ENCODE measurements at regions not wholly inside any gene's neighbourhood (a gene's known extent, or its start where the extent isn't known, plus 50 kb on each side); places are given as distances from the start of the nearest gene placed in this dataset.
A peak's percentile ranks its signal among the peaks of the same experiment; 100 is the strongest.

DNA sequence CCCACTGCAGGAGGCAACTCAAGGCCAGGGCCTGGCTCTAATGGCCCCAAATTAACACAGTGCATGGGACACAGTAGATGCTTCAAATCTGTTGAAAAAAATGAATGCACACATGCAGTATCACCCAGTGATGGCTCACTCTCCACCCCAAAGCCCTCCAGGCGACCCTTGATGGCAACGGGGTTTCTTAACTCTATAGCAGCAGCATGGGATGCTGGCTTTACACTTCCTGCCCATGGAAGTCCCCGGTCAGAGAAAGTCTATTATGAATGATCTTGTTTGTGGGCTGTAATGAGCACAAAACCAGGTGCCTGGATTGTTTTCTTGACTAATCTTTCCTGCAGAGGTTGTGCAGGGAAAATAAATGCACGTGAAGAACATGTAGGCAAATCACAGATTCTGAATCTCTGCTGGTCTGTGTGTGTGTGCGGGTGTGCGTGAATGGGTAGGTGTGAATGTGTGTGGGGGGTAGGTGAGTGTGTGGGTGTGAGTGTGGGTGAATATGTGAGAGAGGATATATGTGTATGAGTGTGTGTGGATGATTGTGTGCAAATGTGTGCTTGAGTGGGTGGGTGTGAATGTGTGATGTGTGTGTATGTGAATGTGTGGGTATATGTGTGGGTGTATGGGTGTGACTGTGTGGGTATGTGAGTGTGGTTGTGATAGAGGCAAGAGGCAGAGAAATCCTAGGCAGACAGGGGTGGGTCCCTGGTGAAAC lies 60.1 kb upstream of the MLN start:
- peak in 1 of 2 donors; percentile 10 for DNase-seq (ENCODE audit: low read depth in 2 of 2)

DNA sequence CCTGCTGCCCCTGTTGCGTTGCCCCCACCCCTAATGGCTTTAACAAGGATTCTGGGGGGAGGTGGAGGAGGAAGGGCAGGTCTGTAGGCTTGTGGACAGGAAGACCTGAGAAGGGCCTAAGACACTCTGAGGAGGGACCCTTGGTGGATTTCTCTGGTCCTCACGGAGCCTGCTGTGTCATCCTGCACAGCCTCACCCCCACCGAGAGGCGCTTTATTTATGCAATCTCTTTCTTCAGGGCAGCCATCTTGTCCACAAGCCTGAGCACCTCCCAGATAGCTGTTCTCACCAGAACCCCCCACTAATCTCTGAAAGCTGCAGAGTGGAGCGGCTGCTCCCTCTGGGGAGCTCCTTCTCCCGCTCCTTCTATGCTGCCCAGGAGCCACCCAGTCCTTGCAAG lies 59.3 kb upstream of the MLN start:
- DNase-seq (ENCODE audit: low read depth in 2 of 2) = no peak

DNA sequence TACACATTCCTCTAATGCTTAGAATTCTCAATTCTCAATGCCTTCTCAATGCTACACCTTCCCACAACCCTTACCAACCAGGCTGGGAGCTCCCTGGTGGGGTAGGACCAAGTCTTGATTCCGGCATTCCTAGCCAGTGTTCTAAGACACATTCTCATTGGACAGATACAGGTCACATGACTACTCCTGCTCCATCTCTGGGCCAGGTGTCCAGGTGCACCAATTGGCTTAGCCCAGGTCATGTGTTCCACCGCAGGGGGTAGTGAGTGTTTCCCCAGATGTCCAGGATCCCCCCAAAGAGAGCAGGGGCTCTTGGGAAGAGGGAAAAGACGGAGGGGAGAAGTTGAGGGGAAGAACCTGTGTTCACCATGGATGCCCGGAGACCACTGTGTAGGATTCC lies 58.7 kb upstream of the MLN start:
- DNase-seq (ENCODE audit: low read depth in 2 of 2) = no peak

DNA sequence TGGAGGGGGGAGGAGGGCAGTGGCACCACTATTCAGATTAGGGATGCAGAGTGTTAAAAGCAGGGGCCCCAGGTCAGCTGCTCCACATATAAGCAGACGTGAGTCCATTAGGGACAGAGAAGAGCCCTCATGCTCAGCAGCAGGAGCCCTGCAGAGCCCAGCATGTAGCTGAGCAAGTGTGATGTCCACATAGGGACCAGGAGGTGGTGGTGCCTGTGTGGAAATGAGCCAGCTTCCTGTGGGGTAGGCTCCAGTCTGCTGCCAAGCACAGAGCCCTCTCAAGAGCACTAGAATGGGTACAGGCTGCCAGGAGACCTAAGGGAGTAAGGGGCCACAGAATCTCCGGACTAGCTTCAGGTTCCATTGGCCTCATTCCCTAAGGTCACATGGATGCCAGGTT lies 57.9 kb upstream of the MLN start:
- DNase-seq (ENCODE audit: low read depth in 2 of 2) = no peak

DNA sequence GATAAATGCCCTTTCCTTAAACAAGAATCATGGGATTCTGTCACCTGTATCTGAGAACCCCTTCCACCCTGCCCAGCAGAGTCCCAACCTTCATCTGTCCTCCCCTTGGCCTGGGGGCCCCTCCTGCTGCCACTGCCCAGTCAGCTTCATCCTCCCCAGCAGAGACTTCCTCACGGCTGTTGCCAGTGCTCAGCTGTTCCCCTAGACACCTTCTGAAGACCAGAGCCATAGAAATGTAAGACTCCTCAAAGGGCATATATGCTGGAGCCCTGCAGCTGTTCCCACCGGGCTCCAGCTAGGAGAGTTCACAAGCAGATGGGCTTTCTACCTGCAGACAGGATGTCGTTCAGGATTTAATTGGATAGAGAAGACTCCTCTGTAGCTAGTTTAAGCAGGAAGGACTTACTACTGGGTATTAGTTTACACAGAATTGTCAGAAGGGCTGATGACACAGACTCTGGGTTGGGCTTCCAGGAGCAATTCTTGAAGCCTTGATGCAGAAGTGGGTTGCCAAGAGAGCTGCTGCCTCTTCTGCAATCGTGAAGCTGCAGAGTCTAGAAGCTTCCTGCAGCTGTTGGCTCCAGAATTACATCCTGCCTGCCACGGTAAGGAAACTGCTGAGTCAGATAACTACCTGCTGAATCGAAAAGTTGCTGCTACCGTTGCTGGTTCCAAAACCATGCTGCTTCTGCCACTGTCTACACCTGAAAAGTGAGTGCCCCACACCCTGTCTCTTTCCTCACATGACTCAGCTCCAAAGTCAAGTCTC lies 57.1 kb upstream of the MLN start:
- DNase-seq (ENCODE audit: low read depth in 2 of 2) = no peak

DNA sequence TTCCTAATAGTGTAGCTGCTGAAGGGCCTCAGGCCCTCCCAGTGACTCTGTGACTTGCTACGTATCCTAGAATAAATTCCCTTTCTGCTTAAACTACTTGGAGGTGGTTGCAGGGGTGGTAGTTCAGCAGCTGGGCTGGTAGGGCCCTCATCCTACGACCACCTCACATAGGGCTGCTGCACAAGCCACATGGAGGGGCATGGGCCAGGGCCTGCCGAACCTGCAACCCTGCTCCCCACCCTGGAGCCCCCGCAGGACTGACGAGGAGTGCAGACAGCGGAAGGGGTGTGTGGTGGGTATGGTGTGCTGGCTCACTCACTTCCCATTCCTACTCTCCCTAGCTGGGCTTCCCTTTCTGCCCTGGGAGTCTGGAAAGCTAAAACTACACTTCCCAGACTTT lies 56.2 kb upstream of the MLN start:
- no peak for DNase-seq (ENCODE audit: low read depth in 2 of 2)

DNA sequence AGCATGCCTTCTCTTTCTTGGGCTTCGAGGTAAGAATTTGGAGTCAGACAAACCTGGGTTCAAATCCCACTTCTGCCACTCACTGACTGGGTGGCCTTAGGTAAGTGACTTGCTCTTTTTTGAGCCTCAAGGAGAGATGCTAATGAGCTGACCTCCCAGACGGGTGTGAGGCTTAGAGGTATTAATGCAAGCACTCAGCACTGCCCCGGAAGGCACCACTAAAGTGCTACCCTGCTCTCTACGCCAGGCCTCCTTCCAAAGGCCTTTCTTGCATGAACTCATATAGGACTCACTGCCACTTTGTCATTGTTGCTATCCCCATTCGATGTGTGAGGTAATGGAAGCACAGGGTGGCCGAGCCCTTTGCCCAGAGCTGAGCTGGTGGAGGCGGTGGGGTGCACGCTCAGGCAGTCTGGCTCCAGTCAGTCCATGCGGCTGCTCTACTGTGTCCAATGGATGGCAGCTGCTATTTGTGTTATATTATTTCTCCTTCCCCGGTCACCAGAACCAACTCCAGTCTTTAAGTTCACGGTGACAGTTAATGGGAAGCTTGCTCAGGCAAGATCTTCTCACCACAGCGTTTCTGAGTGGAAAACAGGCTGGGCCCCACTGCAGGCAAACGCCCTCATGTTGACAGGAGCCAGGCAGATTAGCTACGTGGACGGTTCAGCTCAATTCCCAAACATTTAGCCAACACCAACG lies 55.2 kb upstream of the MLN start:
- DNase-seq (ENCODE audit: low read depth in 2 of 2) = no peak

DNA sequence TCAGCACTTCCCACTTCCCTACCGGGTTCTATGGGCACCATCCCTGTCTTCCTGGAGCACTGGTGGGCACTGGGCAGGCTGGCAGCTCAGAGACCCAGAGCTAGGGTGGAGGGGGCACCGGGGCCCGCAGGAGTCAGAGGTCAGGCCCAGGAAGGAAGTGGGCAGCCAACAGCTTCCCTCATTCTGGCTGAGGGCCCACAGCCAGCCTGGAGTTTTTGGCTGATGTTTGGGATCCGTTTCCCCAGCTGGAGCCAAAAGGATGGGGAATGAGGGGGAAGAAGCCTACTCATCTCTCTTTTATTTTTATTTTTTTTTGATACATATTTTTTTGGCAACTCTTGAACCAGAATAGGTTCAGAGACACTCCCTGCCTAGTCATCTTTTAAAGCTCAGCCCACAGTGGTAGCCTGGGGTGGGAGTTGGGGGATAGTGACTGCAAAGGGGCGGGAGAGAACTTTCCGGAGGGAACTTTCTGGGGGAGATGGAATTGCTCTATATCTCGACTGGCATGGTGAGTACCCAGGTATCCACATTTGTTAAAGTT lies 54.2 kb upstream of the MLN start:
- no peak for DNase-seq (ENCODE audit: low read depth in 2 of 2)

DNA sequence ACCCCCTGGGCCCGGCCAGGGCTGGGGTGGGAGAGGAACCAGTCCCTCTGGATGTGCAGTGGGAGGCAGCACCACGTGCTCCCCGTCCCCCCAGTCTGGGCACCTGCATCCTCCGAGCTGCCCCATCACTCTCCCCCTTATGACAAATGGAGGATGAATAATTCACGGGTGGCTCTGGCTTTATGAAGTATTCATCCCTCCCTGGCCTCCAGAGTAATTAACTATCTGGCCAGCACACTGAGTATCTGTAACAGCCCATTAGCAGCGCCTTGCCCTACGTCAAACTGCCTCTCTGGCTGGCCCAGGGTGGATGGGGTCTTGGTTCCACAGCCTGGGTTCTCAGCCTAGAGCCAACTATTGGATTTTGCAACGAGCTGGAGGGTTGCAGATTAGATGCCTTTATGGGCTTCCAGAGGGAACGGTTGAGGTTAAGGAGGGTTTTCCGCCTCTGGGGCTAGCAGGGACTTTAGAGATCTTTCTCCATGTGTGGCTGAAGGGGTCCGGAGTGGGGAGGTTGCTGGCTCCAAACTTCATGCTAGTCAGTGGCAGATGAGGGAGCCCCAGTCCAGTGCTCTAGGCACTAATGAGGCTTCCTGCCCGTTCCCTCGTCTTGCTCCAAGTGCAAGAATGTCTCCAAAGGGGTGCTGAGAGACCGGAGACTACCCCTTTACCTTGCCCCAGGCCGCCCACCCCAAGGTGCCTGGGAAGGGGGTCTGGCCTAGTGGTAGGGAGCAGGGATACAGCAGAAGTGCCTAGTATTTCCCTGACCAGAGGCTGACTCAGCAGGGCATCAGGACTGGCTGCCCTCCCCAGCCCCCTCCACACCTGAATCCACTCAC lies 53.5 kb upstream of the MLN start:
- DNase-seq (ENCODE audit: low read depth in 2 of 2) = no peak

DNA sequence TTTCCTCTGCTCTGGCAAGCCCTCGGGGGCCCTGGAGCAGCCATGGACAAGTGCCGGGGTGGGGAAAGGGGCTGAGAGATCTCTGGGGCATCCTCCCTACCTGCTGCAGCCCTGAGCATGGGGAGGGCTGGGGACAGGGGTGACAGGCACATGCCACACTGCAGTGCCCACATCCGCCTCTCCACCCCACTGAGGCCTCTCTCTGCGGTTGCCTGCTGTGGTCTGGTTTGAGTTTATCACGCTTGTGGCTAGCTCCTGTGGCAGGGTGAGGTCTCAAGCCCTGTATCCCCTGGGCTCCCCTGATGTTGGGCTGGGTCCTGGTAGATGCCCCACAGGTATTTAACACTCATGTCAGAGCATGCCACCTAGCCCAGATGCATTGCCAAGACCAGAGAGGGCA lies 52.9 kb upstream of the MLN start:
- DNase-seq (ENCODE audit: low read depth in 2 of 2) = peak; percentile 36 to 55

DNA sequence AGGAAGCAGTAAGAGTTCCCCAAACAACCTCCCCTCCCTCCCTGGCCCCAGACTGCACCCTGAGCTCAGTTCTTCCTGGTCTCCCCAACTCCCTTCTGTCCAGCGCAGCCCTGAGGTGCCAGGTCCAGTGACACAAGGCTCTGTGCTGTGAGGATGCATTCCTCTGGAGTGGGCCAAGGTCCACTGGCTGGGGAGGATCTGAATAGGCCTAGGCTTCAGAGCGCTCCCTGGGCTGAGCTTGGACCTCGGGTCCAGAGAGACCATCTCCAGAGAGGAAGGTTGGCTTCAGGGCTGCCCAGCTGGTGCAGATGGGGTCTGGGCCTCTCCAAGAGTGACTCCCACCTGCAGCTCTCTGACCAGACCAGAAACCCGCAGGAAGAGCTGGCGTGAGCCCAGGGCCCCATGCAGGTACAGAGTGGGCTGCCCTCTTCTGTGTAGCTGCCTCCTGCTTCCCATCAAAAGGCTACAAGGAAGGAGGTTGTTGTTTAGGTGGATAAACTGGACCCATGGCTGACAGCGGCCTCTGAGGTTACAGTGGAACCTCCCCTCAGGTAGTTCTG lies 52.3 kb upstream of the MLN start:
- DNase-seq (ENCODE audit: low read depth in 2 of 2) = no peak

DNA sequence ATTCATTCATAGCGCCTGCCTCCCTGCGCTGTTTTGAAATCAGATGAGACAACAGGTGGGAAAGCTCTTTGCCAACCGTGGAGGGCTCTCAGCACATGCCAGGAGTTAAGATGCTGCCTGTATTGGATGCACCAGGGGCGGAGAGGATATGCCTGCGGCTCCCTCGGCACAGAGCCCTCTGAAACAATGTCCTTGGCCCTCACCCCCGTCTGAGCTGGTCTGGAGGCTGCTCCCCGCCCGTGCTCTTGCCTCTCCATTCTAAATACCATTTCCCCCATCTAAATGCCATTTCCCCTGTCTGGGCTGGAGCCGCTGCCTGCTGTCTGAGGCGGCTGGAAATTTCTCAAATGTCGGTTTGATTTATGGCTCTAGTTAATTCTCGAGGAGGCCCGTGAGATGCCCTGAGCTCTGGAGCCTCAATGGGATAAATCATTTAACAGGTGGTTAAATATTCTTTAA lies 50.8 kb upstream of the MLN start:
- DNase-seq (ENCODE audit: low read depth in 2 of 2) = no peak

DNA sequence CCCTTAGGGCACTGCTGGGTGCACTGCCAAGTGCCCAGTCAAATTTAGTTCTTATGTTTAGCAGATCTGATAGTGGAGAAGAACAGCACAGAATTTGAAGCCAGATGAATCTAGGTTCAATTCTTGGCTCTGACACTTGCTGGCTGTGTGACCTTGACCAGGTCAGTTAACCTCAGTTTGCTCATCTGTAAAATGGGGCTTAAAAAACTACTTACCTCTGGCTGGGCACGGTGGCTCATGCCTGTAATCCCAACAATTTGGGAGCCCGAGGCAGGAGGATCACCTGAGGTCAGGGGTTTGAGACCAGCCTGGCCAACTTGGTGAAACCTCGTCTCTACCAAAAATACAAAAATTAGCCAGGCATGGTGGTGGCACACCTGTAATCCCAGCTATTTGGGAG lies 49.9 kb upstream of the MLN start:
- DNase-seq (ENCODE audit: low read depth in 2 of 2) = no peak

Data from stimulated activated CD8-positive, alpha-beta memory T cell treated with anti-CD3 and anti-CD28 coated beads, Interleukin-7, amount 100 ng/mL, for 4 hours (primary cell).